ENCODE measurements at regions not wholly inside any gene's neighbourhood (a gene's known extent, or its start where the extent isn't known, plus 50 kb on each side); places are given as distances from the start of the nearest gene placed in this dataset.

DNA sequence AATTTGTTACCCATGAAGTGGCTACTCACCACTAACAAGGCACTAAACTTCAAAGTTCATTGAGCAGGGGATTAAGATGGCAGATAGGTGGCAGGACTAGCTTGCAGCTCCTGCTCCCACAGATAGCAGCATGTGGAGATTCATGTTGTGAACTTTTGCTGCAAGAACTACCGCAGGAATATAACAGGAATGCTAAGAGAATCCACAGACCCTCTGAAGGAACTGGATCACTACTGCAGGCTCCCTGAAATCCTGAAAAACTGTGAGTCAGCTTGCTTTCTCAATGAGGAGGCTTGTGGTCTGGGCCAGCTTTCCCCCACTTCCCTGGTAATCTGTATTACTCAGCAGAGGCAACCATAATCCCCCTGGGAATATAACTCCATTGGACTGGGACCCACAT is 118.5 kb upstream of the VCX2 start:
- H3K4me1 ChIP-seq, result no peaks in the 10 kb centered on the region
- no peaks in the 10 kb centered on the region for H3K27me3 ChIP-seq
- no peak for ATAC-seq
- no peaks in the 10 kb centered on the region for H3K9me3 ChIP-seq
- no peak overlapping the region for H3K4me3 ChIP-seq
- no peaks in the 10 kb centered on the region for H3K36me3 ChIP-seq
- 88% methylated on average over 1 of the region's 1 CpG; no CpG with 5 or more reads in 1 of the 2 donors for WGBS, 2 donors (ENCODE audit: low coverage in 1 of 2)
- no peak overlapping the region for H3K27ac ChIP-seq
- TF ChIP-seq POLR2AphosphoS5 (IDR thresholded peaks at IDR 0.05), result no peak
- no peak for TF ChIP-seq POLR2A (IDR thresholded peaks at IDR 0.05)
- no peak for TF ChIP-seq EP300 (IDR thresholded peaks at IDR 0.05)
- TF ChIP-seq, protein P1, sequence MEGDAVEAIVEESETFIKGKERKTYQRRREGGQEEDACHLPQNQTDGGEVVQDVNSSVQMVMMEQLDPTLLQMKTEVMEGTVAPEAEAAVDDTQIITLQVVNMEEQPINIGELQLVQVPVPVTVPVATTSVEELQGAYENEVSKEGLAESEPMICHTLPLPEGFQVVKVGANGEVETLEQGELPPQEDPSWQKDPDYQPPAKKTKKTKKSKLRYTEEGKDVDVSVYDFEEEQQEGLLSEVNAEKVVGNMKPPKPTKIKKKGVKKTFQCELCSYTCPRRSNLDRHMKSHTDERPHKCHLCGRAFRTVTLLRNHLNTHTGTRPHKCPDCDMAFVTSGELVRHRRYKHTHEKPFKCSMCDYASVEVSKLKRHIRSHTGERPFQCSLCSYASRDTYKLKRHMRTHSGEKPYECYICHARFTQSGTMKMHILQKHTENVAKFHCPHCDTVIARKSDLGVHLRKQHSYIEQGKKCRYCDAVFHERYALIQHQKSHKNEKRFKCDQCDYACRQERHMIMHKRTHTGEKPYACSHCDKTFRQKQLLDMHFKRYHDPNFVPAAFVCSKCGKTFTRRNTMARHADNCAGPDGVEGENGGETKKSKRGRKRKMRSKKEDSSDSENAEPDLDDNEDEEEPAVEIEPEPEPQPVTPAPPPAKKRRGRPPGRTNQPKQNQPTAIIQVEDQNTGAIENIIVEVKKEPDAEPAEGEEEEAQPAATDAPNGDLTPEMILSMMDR (IDR thresholded peaks at IDR 0.05), result no peak

DNA sequence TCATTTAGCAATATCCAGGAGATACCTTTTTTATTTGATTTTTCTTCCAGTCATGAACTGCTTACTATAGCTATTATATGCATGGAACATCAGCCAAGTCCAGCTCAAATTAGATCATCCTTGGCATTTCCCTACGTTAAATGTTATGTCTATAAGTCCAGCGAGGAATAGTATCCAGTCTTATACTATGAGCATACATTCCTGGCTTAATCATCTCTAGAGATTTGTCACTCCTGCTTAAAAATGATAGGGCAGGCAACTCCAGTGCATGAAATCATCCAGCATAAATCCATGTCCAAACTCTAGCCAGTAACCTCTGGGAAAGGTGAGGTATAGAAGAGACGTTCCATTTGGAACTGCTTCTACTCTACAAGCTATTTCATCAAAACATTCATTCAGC is 126.7 kb upstream of the VCX2 start:
- 45% methylated on average over 2 of the region's 3 CpGs; no CpG with 5 or more reads in 1 of the 2 donors for WGBS, 2 donors (ENCODE audit: low coverage in 1 of 2)
- no peak overlapping the region for H3K4me3 ChIP-seq
- no peak overlapping the region for H3K27ac ChIP-seq
- H3K36me3 ChIP-seq, result no peaks in the 10 kb centered on the region
- H3K27me3 ChIP-seq, result no peaks in the 10 kb centered on the region
- TF ChIP-seq EP300 (IDR thresholded peaks at IDR 0.05), result no peak
- TF ChIP-seq, protein P1 (IDR thresholded peaks at IDR 0.05), result no peak
- TF ChIP-seq POLR2AphosphoS5 (IDR thresholded peaks at IDR 0.05), result no peak
- no peak for TF ChIP-seq POLR2A (IDR thresholded peaks at IDR 0.05)
- ATAC-seq, result no peak
- no peaks in the 10 kb centered on the region for H3K4me1 ChIP-seq
- no peaks in the 10 kb centered on the region for H3K9me3 ChIP-seq

DNA sequence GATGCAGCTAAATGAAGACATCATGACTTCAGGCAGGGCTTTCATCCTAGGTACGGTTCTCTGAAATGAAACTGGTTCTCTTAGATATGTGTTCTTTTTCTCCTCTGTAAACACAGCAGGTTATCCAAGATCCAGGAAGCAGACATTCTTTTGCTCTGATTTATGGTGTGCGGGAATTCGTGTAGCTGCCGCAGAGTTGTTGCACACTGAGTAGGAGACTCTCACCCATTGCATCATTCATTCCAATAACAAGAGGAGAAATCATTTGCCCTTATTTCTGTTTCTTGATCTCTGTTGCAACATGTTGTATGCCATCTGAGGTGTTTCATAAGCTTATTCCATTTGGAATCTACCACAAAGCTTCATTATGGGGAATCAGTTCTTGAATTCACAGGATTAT is 133.6 kb upstream of the VCX2 start:
- Histone ChIP-seq H3K4me1 (no peaks in the 10 kb centered on the region), H3K36me3 (no peaks in the 10 kb centered on the region), H3K4me3 (no peak overlapping the region), H3K27me3 (no peaks in the 10 kb centered on the region), H3K9me3 (no peaks in the 10 kb centered on the region), H3K27ac (no peak overlapping the region)
- 80 to 100% methylated on average over 1 to 4 of the region's 4 CpGs for WGBS, 2 donors (ENCODE audit: low coverage in 1 of 2)
- TF ChIP-seq POLR2AphosphoS5 (IDR thresholded peaks at IDR 0.05) (no peak), POLR2A (IDR thresholded peaks at IDR 0.05) (no peak), EP300 (IDR thresholded peaks at IDR 0.05) (no peak)
- TF ChIP-seq, protein P1 (IDR thresholded peaks at IDR 0.05), result no peak
- ATAC-seq, result no peak

DNA sequence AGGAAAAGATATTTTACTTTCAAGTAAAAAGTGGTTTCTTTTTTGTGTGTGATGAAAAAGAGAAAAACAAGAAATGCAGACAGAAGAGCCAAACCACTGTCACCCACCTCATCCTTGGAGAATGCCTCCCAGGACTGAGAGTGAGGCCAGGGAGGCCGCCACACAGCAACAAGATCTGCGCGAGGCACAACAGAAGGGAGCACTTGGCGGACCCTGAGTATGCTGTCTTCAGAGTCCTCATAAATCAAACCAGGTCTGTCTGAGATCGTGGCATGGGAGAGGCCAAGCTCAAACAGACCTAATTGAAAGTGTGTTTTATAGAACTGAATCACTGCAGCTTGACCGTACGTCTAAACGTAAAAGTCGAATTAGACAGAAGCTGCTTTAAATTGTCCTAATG is 134.3 kb upstream of the VCX2 start:
- H3K27me3 ChIP-seq, result no peaks in the 10 kb centered on the region
- no peak for TF ChIP-seq EP300 (IDR thresholded peaks at IDR 0.05)
- TF ChIP-seq POLR2A (IDR thresholded peaks at IDR 0.05), result no peak
- no peak for TF ChIP-seq POLR2AphosphoS5 (IDR thresholded peaks at IDR 0.05)
- TF ChIP-seq, protein P1 (IDR thresholded peaks at IDR 0.05), result no peak
- no peak for ATAC-seq
- H3K36me3 ChIP-seq, result no peaks in the 10 kb centered on the region
- no peaks in the 10 kb centered on the region for H3K4me1 ChIP-seq
- no peak overlapping the region for H3K4me3 ChIP-seq
- no peaks in the 10 kb centered on the region for H3K9me3 ChIP-seq
- no peak overlapping the region for H3K27ac ChIP-seq
- WGBS, 2 donors (ENCODE audit: low coverage in 1 of 2), result 59 to 85% methylated on average over 5 to 9 of the region's 9 CpGs

DNA sequence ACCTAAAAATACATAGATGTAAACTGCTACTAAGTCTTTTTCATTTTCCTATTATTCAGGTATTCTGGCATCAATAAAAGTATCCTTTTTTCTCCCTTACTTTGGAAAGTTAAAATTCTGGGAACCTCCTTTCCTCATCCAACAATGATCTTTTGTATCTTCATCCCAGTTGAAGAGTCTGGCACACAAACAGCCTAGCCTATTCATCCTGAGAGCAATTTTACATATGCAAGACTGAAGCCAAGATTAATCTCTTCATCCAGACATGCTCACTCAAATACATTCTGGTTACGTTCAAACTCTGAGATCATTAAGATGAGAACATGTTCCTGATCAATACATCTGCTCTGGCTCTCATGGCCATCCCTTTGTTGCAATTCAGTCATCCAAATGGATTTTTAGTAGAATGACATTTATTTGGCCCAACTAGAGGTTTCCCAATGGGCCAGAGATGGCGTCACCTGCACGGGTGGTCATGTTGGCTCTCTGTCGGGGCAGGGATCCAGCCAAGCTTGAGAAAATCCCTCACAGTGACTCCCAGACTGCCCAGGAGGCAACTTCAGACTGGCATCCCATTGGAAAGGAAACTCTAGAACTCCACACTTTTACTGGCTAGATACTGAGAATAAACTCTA is 135.3 kb upstream of the VCX2 start:
- H3K27me3 ChIP-seq, result no peaks in the 10 kb centered on the region
- no peaks in the 10 kb centered on the region for H3K36me3 ChIP-seq
- TF ChIP-seq EP300 (IDR thresholded peaks at IDR 0.05) (no peak), POLR2AphosphoS5 (IDR thresholded peaks at IDR 0.05) (no peak), POLR2A (IDR thresholded peaks at IDR 0.05) (no peak)
- TF ChIP-seq, protein P1 (IDR thresholded peaks at IDR 0.05), result no peak
- H3K4me3 ChIP-seq, result no peak overlapping the region
- no peaks in the 10 kb centered on the region for H3K9me3 ChIP-seq
- H3K27ac ChIP-seq, result no peak overlapping the region
- no peak for ATAC-seq
- WGBS, 2 donors (ENCODE audit: low coverage in 1 of 2), result 83 to 93% methylated on average over 1 of the region's 4 CpGs
- no peaks in the 10 kb centered on the region for H3K4me1 ChIP-seq

Data from gastroesophageal sphincter (tissue), 4 donors.